HCT116 (cell line): ENCODE measurements at regions not wholly inside any gene's neighbourhood (a gene's known extent, or its start where the extent isn't known, plus 50 kb on each side); places are given as distances from the start of the nearest gene placed in this dataset.

Experiments used
- ATAC-seq: fragments of 200-7000 bp; cut with Tn5 transposase; 2 replicates; pipeline ENCODE4 v1.9.1; 2020; ENCODE audit warnings: mild to moderate bottlenecking, moderate library complexity
- BruUV-seq: library from RNA; stranded (reverse); fragments of 400-500 nt; replicated peaks from 2 replicates; lab custom pipeline; 2021; lab: Mats Ljungman, UMichigan
- CTCF ChIA-PET: fragments of 300-600 bp; sonication (Branson Sonifier 250); formaldehyde crosslinking; loops from one replicate; lab custom pipeline; 2021; ENCODE audit warnings: antibody characterized with exemption; lab: Charles Lee
- POLR2A ChIA-PET: fragments of 300-600, 350-600 bp; sonication (Branson Sonifier 250); formaldehyde crosslinking; loops from one replicate; lab custom pipeline; 2021; ENCODE audit warnings: antibody characterized with exemption; lab: Charles Lee
- RAD21 ChIA-PET, 2 experiments: fragments of 300-600 bp; sonication (Branson Sonifier 250); formaldehyde crosslinking; loops; one replicate each; lab custom pipeline; 2023; ENCODE audit warnings: low total read pairs in 2 of 2; ENCODE audit not compliant: uncharacterized antibody in 2 of 2, unreplicated experiment in 2 of 2, low non-redundant PET in 1 of 2; lab: Charles Lee
- DNase-seq: peaks from one replicate; pipeline ENCODE4 v3.0.0-alpha.2; 2010; ENCODE audit warnings: low read depth, low spot score
- H2AFZ ChIP-seq: fragments of 200-600 bp; shearing (Covaris generic), sonication (generic); 2 replicates; pipeline ENCODE4 v1.6.1; 2017; ENCODE audit warnings: low read depth, mixed run types, mixed read lengths, antibody characterized with exemption, low read length; ENCODE audit not compliant: poor library complexity, severe bottlenecking
- H3K27ac ChIP-seq: 2 replicates; pipeline ENCODE4 v1.5.1; 2012; ENCODE audit warnings: low read depth, low read length
- H3K27me3 ChIP-seq: fragments of 200-600 bp; sonication (generic); 2 replicates; pipeline ENCODE4 v1.6.1; 2016; ENCODE audit warnings: mixed run types, low read length, mixed read lengths; ENCODE audit not compliant: insufficient read depth
- H3K36me3 ChIP-seq, 2 experiments: fragments of 200-500 bp in 1 of 2; fragments of 200-600 bp in 1 of 2; sonication (Bioruptor generic) in 1 of 2; sonication (generic) in 1 of 2; 2 replicates each; pipeline versions ENCODE4 v1.5.1 to v1.6.1; 2014 to 2016; ENCODE audit warnings: low read length in 2 of 2, inconsistent platforms in 1 of 2, mixed read lengths in 1 of 2, mixed run types in 1 of 2; ENCODE audit not compliant: insufficient read depth in 2 of 2, control insufficient read depth in 1 of 2
- H3K4me1 ChIP-seq, 2 experiments: fragments of 200-600 bp in 1 of 2; sonication (generic) in 1 of 2; 2 replicates each; pipeline versions ENCODE4 v1.5.1 to v1.6.1; 2012 to 2017; ENCODE audit warnings: low read length in 2 of 2, inconsistent platforms in 1 of 2, mild to moderate bottlenecking in 1 of 2, mixed read lengths in 1 of 2, mixed run types in 1 of 2, moderate library complexity in 1 of 2; ENCODE audit not compliant: insufficient read depth in 2 of 2, control insufficient read depth in 1 of 2
- H3K4me2 ChIP-seq: fragments of 200-600 bp; sonication (generic); 2 replicates; pipeline ENCODE4 v1.6.1; 2017; ENCODE audit warnings: mixed run types, low read length, mixed read lengths
- H3K4me3 ChIP-seq, 2 experiments: fragments of 200-600 bp in 1 of 2; sonication (generic) in 1 of 2; replicated peaks in 1 of 2; 2 replicates each; pipeline ENCODE4 v1.5.1; 2011 to 2016; ENCODE audit warnings: low read length in 2 of 2, control low read depth in 1 of 2, low read depth in 1 of 2, mild to moderate bottlenecking in 1 of 2, mixed read lengths in 1 of 2, mixed run types in 1 of 2
- H3K79me2 ChIP-seq: fragments of 200-600 bp; sonication (generic); 2 replicates; pipeline ENCODE4 v1.6.1; 2017; ENCODE audit warnings: mild to moderate bottlenecking, mixed run types, low read length, moderate library complexity, mixed read lengths; ENCODE audit not compliant: insufficient read depth
- H3K9ac ChIP-seq: fragments of 200-600 bp; sonication (generic); 2 replicates; pipeline ENCODE4 v1.6.1; 2016; ENCODE audit warnings: low read length, mixed read lengths
- H3K9me2 ChIP-seq: fragments of 200-600 bp; sonication (generic), shearing (Covaris generic); 2 replicates; pipeline ENCODE4 v1.6.1; 2017; ENCODE audit warnings: mixed run types, mild to moderate bottlenecking, moderate library complexity; ENCODE audit not compliant: insufficient read depth
- H3K9me3 ChIP-seq, 2 experiments: fragments of 200-500 bp in 1 of 2; fragments of 200-600 bp in 1 of 2; sonication (Bioruptor generic) in 1 of 2; sonication (generic) in 1 of 2; 2 replicates each; pipeline ENCODE4 v1.6.1; 2014 to 2017; ENCODE audit warnings: low read length in 2 of 2, mixed read lengths in 2 of 2, inconsistent platforms in 1 of 2, low read depth in 1 of 2, mild to moderate bottlenecking in 1 of 2, mixed run types in 1 of 2, moderate library complexity in 1 of 2; ENCODE audit not compliant: control insufficient read depth in 1 of 2, insufficient read depth in 1 of 2
- H4K20me1 ChIP-seq: fragments of 200-600 bp; sonication (generic), shearing (Covaris generic); 2 replicates; pipeline ENCODE4 v1.6.1; 2017; ENCODE audit warnings: mixed run types, mild to moderate bottlenecking, moderate library complexity; ENCODE audit not compliant: insufficient read depth
- CBX3 ChIP-seq: IDR thresholded peaks from 2 replicates; pipeline ENCODE4 v1.6.1; 2012; ENCODE audit warnings: low read depth
- EGR1 ChIP-seq: IDR thresholded peaks from 2 replicates; pipeline ENCODE4 v1.6.1; 2012; ENCODE audit warnings: low read depth
- ELF1 ChIP-seq: IDR thresholded peaks from 2 replicates; pipeline ENCODE4 v1.6.1; 2012; ENCODE audit warnings: low read depth, borderline replicate concordance
- JUND ChIP-seq: IDR thresholded peaks from 2 replicates; pipeline ENCODE4 v1.6.1; 2012
- MAX ChIP-seq: IDR thresholded peaks from 2 replicates; pipeline ENCODE4 v1.6.1; 2012
- POLR2A ChIP-seq: IDR thresholded peaks from 2 replicates; pipeline ENCODE4 v1.7.0; 2011; ENCODE audit warnings: borderline replicate concordance; ENCODE audit not compliant: insufficient read depth, insufficient read length; ENCODE audit errors: extremely low read depth
- POLR2AphosphoS5 ChIP-seq: IDR thresholded peaks from 2 replicates; pipeline ENCODE4 v1.6.1; 2011; ENCODE audit warnings: mild to moderate bottlenecking, low read depth, low read length, moderate library complexity
- RAD21 ChIP-seq: IDR thresholded peaks from 2 replicates; pipeline ENCODE4 v1.6.1; 2012; ENCODE audit warnings: low read depth, mild to moderate bottlenecking
- SP1 ChIP-seq: IDR thresholded peaks from 2 replicates; pipeline ENCODE4 v1.6.1; 2012; ENCODE audit warnings: low read depth
- YY1 ChIP-seq: IDR thresholded peaks from 2 replicates; pipeline ENCODE4 v1.6.1; 2011; ENCODE audit warnings: low read length, low read depth, moderate library complexity, mild to moderate bottlenecking; ENCODE audit not compliant: insufficient replicate concordance; ENCODE audit errors: extremely low read depth
- ZNF274 ChIP-seq: fragments of 200-500 bp; sonication (Bioruptor generic); IDR thresholded peaks from 2 replicates; pipeline ENCODE4 v1.6.1; 2014; ENCODE audit warnings: mild to moderate bottlenecking, low read depth, low read length, inconsistent platforms
- intact Hi-C: fragments of 100-400 bp; cut with micrococcal nuclease; formaldehyde crosslinking; loops from 2 replicates; pipeline ENCODE4 v1.10.0; 2022
- TF ChIP-seq, protein P1 (sequence below): IDR thresholded peaks from 2 replicates; pipeline ENCODE4 v1.6.1; 2011; ENCODE audit warnings: mild to moderate bottlenecking, low read length, moderate library complexity; ENCODE audit not compliant: insufficient replicate concordance; ENCODE audit errors: extremely low read depth

- no peak overlapping the region for H3K4me2 ChIP-seq
- H3K27ac ChIP-seq: no peak overlapping the region
- no peaks in the 10 kb centered on the region for H3K9me3 ChIP-seq
- H3K9ac ChIP-seq: no peak overlapping the region
- no TSS peak for BruUV-seq
- no peak overlapping the region for H3K4me3 ChIP-seq
- H4K20me1 ChIP-seq: no peaks in the 10 kb centered on the region
- no peaks in the 10 kb centered on the region for H3K36me3 ChIP-seq
- POLR2A ChIA-PET: interaction anchor here (0.6 kb wide), 1 partner anchor 148 kb away, joined by 4 read pairs; no protein-coding TSS in a partner anchor
- H3K27me3 ChIP-seq: peaks cover 2% of the 10 kb centered on the region; the same call in 1 of the 2 replicates
- intact Hi-C loops: no loop called here
- H2AFZ ChIP-seq: no peak overlapping the region
- H3K9me2 ChIP-seq: no peaks in the 10 kb centered on the region
- no peak for TF ChIP-seq ELF1
- no peak for TF ChIP-seq JUND
- no peak for TF ChIP-seq POLR2A
- TF ChIP-seq ZNF274: no peak
- no peak for TF ChIP-seq POLR2AphosphoS5
- TF ChIP-seq, protein P1, sequence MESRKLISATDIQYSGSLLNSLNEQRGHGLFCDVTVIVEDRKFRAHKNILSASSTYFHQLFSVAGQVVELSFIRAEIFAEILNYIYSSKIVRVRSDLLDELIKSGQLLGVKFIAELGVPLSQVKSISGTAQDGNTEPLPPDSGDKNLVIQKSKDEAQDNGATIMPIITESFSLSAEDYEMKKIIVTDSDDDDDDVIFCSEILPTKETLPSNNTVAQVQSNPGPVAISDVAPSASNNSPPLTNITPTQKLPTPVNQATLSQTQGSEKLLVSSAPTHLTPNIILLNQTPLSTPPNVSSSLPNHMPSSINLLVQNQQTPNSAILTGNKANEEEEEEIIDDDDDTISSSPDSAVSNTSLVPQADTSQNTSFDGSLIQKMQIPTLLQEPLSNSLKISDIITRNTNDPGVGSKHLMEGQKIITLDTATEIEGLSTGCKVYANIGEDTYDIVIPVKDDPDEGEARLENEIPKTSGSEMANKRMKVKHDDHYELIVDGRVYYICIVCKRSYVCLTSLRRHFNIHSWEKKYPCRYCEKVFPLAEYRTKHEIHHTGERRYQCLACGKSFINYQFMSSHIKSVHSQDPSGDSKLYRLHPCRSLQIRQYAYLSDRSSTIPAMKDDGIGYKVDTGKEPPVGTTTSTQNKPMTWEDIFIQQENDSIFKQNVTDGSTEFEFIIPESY: no peak
- TF ChIP-seq YY1: no peak
- no peak for TF ChIP-seq MAX
- TF ChIP-seq EGR1: no peak
- no peak for TF ChIP-seq CBX3
- TF ChIP-seq RAD21: no peak
- TF ChIP-seq SP1: no peak
- DNase-seq: no peak
- no peaks in the 10 kb centered on the region for H3K4me1 ChIP-seq
- H3K79me2 ChIP-seq: no peaks in the 10 kb centered on the region
- ATAC-seq: no peak
- RAD21 ChIA-PET: no interaction called here
- CTCF ChIA-PET: interaction anchor here (0.6 kb wide), 1 partner anchor 694 kb away, joined by 3 read pairs; no protein-coding TSS in a partner anchor
Measured at GRCh38 chr7:93697901-93698300, 123.4 kb upstream of the CALCR start.
